Esophagus muscularis mucosa (tissue), 4 donors: ENCODE measurements at regions not wholly inside any gene's neighbourhood (a gene's known extent, or its start where the extent isn't known, plus 50 kb on each side); places are given as distances from the start of the nearest gene placed in this dataset.
A peak's percentile ranks its signal among the peaks of the same experiment; 100 is the strongest.

Experiments
- DNase-seq: peaks from one replicate; pipeline ENCODE4 v3.0.0-alpha.2; 2017; ENCODE audit errors: extremely low spot score
- H3K27ac ChIP-seq, 4 donors: fragments of 200-600 bp; sonication (generic); replicated peaks in 1 of 4; 1 replicate in 3 of 4; 2 replicates in 1 of 4; pipeline ENCODE4 v1.5.1; 2016 to 2019; ENCODE audit warnings: mild to moderate bottlenecking in 1 of 4
- H3K27me3 ChIP-seq, 4 donors: fragments of 200-600 bp; sonication (generic); one replicate each; pipeline versions ENCODE4 v1.5.1 to v1.6.0; 2016 to 2019
- H3K36me3 ChIP-seq, 4 donors: fragments of 200-600 bp; sonication (generic); one replicate each; pipeline ENCODE4 v1.5.1; 2016 to 2019
- H3K4me1 ChIP-seq, 4 donors: fragments of 200-600 bp; sonication (generic); one replicate each; pipeline ENCODE4 v1.5.1; 2016 to 2019
- H3K4me3 ChIP-seq, 4 donors: fragments of 200-600 bp; sonication (generic); 1 replicate in 2 of 4; 2 replicates in 2 of 4; pipeline ENCODE4 v1.5.1; 2016 to 2019; ENCODE audit warnings: mild to moderate bottlenecking in 4 of 4, moderate library complexity in 1 of 4
- H3K9me3 ChIP-seq, 4 donors: fragments of 200-600 bp; sonication (generic); 1 replicate in 3 of 4; 2 replicates in 1 of 4; pipeline ENCODE4 v1.5.1; 2016 to 2019
- CTCF ChIP-seq, 3 experiments: fragments of 200-600 bp in 2 of 3; fragments of 450-650 bp in 1 of 3; sonication (generic) in 2 of 3; IDR thresholded peaks; one replicate each; pipeline ENCODE4 v1.5.1; 2017 to 2019; ENCODE audit warnings: antibody characterized with exemption in 3 of 3, mild to moderate bottlenecking in 2 of 3, moderate library complexity in 1 of 3
- EP300 ChIP-seq: sonication (generic); formaldehyde crosslinking; IDR thresholded peaks from one replicate; pipeline ENCODE4 v1.6.1; 2017; ENCODE audit warnings: antibody characterized with exemption
- POLR2A ChIP-seq: fragments of 450-650 bp; IDR thresholded peaks from one replicate; pipeline ENCODE4 v1.6.1; 2017; ENCODE audit warnings: antibody characterized with exemption, moderate library complexity, mild to moderate bottlenecking, low read depth
- POLR2AphosphoS5 ChIP-seq, 2 donors: sonication (generic); formaldehyde crosslinking; IDR thresholded peaks; one replicate each; pipeline ENCODE4 v1.6.1; 2017; ENCODE audit warnings: antibody characterized with exemption in 2 of 2
- WGBS: methylation state at CpG from one replicate; pipeline ENCODE4 v1.1.5; 2018; 5-methylcytosine and 5-hydroxymethylcytosine counted together
- intact Hi-C: fragments of 100-400 bp; cut with DNase I; formaldehyde crosslinking; loops from one replicate; pipeline ENCODE4 v1.15.1; 2023

- intact Hi-C loops: no loop called here
- 19% methylated on average over 6 of the region's 6 CpGs for WGBS
- Histone ChIP-seq H3K4me1 (peaks cover 13 to 38% (median 30%) of the 10 kb centered on the region in 4 donors), H3K4me3 (no peak overlapping the region), H3K9me3 (no peaks in the 10 kb centered on the region), H3K27me3 (no peaks in the 10 kb centered on the region), H3K36me3 (no peaks in the 10 kb centered on the region), H3K27ac (peak overlapping the region; percentile 21 to 56 (median 36))
- TF ChIP-seq EP300 (no peak), POLR2AphosphoS5 (IDR thresholded peaks at IDR 0.05) (peak in 1 of 2 donors; percentile 29)
- no peak for DNase-seq
Measured at GRCh38 chr13:23488442-23488841, 54.9 kb upstream of the SACS start.

DNA sequence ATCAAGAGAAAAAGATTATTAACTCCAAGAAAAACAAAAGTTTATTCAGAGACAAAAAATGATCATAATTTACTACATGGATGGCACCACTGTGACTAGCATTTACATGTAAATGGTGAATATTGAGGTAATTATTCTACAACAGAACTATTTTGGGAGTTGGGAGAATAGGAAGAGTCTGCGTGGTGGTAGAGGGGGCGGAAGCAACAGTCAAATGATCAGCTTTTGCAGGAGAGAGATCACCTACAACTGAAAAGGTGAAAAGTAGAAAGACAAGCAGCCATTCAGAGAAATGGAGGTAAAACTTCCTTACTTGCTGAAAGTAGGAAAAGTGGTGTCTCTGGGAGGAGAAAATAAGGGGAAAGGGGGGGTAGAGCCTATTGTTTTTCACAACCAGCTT lies 62.8 kb upstream of the SACS start:
- intact Hi-C loops: no loop called here
- 94% methylated on average over 2 of the region's 2 CpGs for WGBS

DNA sequence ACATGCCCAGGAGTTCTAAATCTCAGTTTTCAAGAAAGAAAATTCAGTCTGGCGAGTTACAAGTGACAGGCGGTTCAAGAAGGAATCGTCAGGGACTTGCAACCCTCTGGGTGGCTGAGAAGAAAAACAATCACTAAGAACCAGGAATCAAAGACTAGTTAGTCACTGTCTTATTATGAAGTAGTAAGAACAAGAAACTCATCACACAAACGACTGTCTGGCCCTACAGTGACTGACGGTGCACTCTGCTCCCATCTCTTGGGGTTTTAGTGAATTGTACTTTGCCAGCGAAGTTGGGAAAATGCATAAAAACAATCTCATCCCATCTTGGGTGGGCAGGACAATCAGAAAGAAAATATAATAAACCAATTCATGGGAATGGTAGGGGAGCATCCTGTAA lies 63.7 kb upstream of the SACS start:
- DNase-seq: no peak
- H3K4me3 ChIP-seq: no peak overlapping the region
- H3K36me3 ChIP-seq: no peaks in the 10 kb centered on the region
- TF ChIP-seq CTCF (IDR thresholded peaks at IDR 0.05) (no peak), EP300 (no peak), POLR2A (no peak), POLR2AphosphoS5 (IDR thresholded peaks at IDR 0.05) (no peak)
- H3K27me3 ChIP-seq: no peaks in the 10 kb centered on the region
- 82% methylated on average over 6 of the region's 6 CpGs for WGBS
- H3K27ac ChIP-seq: no peak overlapping the region
- intact Hi-C loops: no loop called here
- no peaks in the 10 kb centered on the region for H3K9me3 ChIP-seq
- H3K4me1 ChIP-seq: peaks cover 0 to 17% (median 10%) of the 10 kb centered on the region in 4 donors

More for the DNA sequence above, 62.8 kb upstream of the SACS start:
- Histone ChIP-seq H3K9me3 (no peaks in the 10 kb centered on the region), H3K36me3 (no peaks in the 10 kb centered on the region), H3K4me1 (peaks cover 0 to 19% (median 15%) of the 10 kb centered on the region in 4 donors), H3K27me3 (no peaks in the 10 kb centered on the region), H3K27ac (no peak overlapping the region), H3K4me3 (no peak overlapping the region)
- DNase-seq: no peak
- TF ChIP-seq EP300: no peak
- TF ChIP-seq POLR2A: no peak
- TF ChIP-seq POLR2AphosphoS5 (IDR thresholded peaks at IDR 0.05): no peak
- TF ChIP-seq CTCF (IDR thresholded peaks at IDR 0.05): no peak

DNA sequence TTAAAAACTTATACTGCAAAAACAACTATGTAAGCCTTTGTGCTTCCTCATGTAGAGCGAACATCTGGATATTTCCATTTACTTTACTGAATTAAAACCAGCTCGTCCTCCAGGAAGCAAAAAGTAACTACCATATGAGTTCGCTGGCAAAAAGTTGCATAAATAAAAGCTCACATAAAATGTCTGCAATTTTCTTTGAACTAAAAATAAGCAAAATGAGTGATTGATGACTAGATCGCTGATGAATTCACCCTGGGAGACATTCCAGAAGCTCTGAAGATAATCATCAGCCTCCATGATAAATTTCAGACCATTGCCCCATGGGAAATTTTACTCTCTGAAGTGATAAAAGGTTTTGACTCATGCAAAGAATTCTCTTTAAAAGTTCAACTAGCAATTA lies 67.3 kb upstream of the SACS start:
- intact Hi-C loops: no loop called here
- peak; percentile 1 for DNase-seq
- Histone ChIP-seq H3K9me3 (no peaks in the 10 kb centered on the region), H3K4me3 (no peak overlapping the region), H3K4me1 (peaks cover 0 to 30% (median 27%) of the 10 kb centered on the region in 4 donors), H3K27ac (peak overlapping the region in 2 of 4 donors; percentile 5 to 20), H3K36me3 (no peaks in the 10 kb centered on the region), H3K27me3 (no peaks in the 10 kb centered on the region)
- 26% methylated on average over 4 of the region's 4 CpGs for WGBS
- TF ChIP-seq CTCF (IDR thresholded peaks at IDR 0.05) (no peak), POLR2AphosphoS5 (IDR thresholded peaks at IDR 0.05) (no peak), POLR2A (no peak), EP300 (no peak)

DNA sequence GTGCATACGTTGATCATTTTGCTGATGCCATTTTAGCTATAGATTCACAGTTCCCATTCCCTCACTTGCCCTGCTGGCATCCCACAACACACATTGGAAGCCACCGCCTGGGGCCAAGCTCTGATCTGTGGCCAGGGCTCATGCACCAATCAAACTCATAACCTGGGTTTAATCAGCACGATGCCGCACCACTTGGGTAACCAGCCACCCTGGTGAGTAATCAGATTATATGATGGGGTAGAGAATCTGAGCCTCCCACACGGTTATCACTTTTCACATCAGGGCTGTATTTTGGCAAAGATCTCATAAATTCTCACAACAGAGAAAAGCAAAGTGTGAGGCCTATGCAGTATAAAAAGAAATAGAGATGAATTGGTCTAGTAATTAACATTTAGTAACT lies 66.0 kb upstream of the TNFRSF19 start:
- TF ChIP-seq EP300: no peak
- TF ChIP-seq POLR2A: no peak
- TF ChIP-seq POLR2AphosphoS5 (IDR thresholded peaks at IDR 0.05): no peak
- no peak for TF ChIP-seq CTCF (IDR thresholded peaks at IDR 0.05)
- Histone ChIP-seq H3K27me3 (no peaks in the 10 kb centered on the region), H3K4me3 (no peak overlapping the region), H3K9me3 (no peaks in the 10 kb centered on the region), H3K27ac (peak overlapping the region in 2 of 4 donors; percentile 64 to 67), H3K36me3 (no peaks in the 10 kb centered on the region), H3K4me1 (peaks cover 10 to 41% (median 38%) of the 10 kb centered on the region in 4 donors)
- no peak for DNase-seq
- WGBS: 79% methylated on average over 5 of the region's 5 CpGs
- intact Hi-C loops: no loop called here
